Uterus (tissue), 2 donors: ENCODE measurements at regions not wholly inside any gene's neighbourhood (a gene's known extent, or its start where the extent isn't known, plus 50 kb on each side); places are given as distances from the start of the nearest gene placed in this dataset.

Source experiments
- CTCF ChIP-seq, 4 experiments: fragments of 200-600 bp in 2 of 4; fragments of 450-650 bp in 2 of 4; sonication (generic) in 2 of 4; IDR thresholded peaks; one replicate each; pipeline ENCODE4 v1.5.1; 2016 to 2019; ENCODE audit warnings: antibody characterized with exemption in 4 of 4, mild to moderate bottlenecking in 2 of 4, moderate library complexity in 1 of 4
- POLR2A ChIP-seq, 2 donors: fragments of 450-650 bp; IDR thresholded peaks; one replicate each; pipeline ENCODE4 v1.6.1; 2016; ENCODE audit warnings: antibody characterized with exemption in 2 of 2, mild to moderate bottlenecking in 1 of 2, moderate library complexity in 1 of 2

GRCh38 chr12:126569706-126570105 is 1504.5 kb downstream of the AACS start:
- TF ChIP-seq CTCF (IDR thresholded peaks at IDR 0.05) (no peak), POLR2A (IDR thresholded peaks at IDR 0.05) (no peak)
